NCI-H1436 (cell line): ENCODE measurements at regions not wholly inside any gene's neighbourhood (a gene's known extent, or its start where the extent isn't known, plus 50 kb on each side); places are given as distances from the start of the nearest gene placed in this dataset.

Source experiments
- DNase-seq: peaks from one replicate; lab custom pipeline; 2025; lab: John Stamatoyannopoulos, UW

DNA sequence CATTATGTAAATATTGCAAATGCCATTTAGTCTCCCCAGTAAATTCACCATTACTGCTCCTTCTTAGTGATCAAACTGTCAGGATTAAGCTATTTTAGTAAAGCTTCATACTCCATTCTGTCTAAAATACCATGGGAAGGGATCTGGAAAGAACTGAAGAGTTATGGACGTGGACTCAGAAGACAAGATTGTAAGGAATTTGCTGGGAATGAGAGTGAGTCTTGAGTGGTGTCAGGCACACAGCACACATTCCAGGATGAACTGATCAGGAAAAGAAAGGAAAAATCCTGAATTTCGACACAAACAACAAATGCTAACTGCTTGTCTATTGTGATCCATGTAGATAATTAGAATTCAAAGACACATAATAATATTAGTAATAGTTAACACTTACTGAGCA is 311.0 kb downstream of the CENPC start:
- DNase-seq: no peak

DNA sequence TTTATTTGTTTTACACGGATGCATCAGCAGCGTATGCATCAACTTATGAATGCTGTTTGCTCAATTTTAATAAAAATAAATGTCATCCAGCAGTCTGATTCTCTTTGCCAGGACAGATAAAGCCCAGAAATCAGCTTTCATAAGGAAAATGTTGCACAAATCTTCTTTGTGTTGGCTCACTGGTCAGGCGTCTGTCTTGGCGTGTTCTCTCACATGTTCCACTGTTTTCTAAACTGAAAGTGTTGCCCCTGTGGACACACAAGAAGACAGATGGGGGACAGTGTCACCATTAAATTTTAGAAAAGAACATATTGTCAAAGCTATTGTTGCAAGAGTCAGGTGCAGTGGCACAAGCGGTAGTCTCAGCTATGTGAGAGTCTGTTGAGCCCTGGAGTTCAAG is 316.2 kb downstream of the CENPC start:
- no peak for DNase-seq

DNA sequence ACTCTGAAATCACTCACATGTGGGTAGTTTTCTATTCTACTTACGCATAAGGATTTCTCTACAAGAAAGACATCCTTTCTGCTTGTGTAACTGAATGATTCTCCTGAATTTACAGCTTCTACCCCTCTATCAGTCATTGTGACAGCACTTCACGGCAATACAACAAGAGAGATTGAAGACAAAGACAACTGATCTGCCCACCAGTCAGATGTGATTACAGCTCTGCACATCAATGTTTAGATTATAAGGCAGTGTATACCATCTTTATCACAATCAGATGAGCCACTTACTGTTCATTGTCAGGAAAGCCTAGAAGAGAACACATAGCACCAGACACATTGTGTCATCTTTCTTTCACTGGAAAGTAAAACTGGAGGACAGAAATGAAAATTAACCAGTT is 324.4 kb downstream of the CENPC start:
- no peak for DNase-seq

- DNase-seq: no peak
These were observed 326.4 kb downstream of the CENPC start for GRCh38 chr4:67218883-67219282.

- no peak for DNase-seq
These were observed 337.3 kb downstream of the CENPC start for GRCh38 chr4:67207941-67208441.

DNA sequence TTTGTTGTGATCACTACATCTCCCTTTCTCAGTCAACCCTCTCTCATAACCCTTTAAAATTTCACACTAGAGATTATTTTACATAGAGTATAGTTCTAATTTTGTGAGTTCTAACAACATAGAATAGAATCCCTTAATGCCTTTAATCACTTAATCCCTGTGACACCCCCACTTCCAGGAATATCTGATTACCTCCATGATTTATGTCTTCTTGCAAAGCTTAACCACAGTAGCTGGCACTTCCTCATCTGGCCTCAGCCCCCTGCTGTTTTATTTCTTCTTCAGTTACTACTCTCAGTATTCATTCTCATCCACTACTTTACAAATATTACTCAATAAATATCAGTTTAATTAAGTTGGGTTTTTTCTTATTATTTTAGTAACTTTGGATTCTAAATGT is 340.9 kb downstream of the CENPC start:
- no peak for DNase-seq

DNA sequence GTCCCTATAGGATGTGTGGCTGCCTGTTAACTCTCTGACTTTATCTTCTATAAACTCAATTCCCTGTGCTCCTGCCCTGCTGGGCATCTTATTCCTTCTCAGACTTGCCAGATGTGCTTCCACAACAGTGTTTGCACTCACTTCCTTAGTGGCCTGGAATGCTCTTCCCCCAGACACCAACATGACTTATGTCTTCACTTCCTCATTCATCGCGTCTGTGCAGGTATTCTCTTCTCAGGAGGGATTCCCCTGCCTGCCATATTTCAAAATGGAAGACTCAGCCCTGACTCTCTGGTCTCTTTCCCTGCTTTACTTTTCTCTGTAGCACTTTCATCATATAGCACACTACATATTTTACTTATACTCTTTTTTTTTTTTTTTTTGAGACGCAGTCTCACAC is 344.0 kb downstream of the CENPC start:
- DNase-seq: no peak

DNA sequence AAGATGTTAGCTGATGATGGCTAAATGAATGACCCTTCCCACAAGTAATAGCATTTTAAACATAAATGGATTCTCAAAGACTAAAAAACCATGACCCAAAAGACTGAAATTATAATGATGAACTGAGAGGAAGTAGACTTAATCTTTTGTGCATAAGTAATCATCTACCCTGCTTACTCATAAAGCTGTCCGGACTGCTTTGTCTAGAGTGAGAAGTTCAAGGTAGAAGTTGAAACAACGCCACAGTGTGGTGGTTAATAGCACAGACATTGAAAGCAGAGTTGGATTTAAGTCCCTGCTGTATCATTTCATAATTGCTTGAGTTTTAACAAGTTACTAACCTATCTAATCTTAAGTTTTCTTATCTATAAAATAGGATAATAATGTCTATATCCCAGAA is 346.6 kb downstream of the CENPC start:
- DNase-seq: no peak

GRCh38 chr4:67167849-67168248 is 377.5 kb downstream of the CENPC start:
- DNase-seq: no peak

DNA sequence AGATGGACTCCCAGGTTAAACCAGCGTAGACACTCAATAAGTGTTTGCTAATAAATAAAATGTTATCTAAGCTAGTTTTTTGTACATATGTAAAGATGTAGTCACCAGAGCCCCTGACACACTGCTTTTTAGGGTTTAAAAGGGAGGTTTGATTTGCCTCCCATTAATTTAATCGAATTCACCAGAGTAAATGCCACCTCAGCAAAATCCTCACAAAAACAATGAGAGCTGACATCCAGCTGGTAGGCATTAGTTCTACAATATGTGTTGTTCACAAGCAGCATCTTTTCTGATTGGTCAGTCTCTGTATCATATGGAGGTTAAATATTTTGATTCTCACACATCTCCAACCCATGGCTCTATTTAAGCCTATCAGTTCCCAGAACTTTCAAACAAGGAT is 382.6 kb downstream of the CENPC start:
- no peak for DNase-seq

DNA sequence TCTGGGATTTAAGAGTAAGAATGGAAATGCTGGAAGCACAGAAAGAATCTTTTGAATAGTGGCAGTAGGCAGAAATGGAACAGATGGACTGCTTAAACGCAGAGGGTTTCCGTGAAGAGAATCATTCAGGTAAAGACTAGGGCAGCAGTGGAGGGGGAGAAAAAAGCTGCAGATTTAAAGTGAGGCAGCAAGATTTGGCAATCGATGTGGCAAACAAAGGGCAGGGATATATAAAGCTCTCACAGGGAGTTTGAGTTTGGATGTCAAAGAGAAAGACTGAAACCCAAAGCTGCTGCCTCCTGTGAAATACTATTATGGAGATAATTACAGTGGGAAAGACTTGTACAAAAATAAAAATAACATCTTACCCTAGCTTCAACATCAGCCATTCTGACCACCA is 384.0 kb downstream of the CENPC start:
- no peak for DNase-seq

GRCh38 chr4:67160394-67160793 is 384.9 kb downstream of the CENPC start:
- DNase-seq: no peak

- DNase-seq: no peak
These were observed 386.6 kb downstream of the CENPC start for GRCh38 chr4:67158666-67159065.

GRCh38 chr4:67152976-67153375 is 392.3 kb downstream of the CENPC start:
- DNase-seq: no peak

DNA sequence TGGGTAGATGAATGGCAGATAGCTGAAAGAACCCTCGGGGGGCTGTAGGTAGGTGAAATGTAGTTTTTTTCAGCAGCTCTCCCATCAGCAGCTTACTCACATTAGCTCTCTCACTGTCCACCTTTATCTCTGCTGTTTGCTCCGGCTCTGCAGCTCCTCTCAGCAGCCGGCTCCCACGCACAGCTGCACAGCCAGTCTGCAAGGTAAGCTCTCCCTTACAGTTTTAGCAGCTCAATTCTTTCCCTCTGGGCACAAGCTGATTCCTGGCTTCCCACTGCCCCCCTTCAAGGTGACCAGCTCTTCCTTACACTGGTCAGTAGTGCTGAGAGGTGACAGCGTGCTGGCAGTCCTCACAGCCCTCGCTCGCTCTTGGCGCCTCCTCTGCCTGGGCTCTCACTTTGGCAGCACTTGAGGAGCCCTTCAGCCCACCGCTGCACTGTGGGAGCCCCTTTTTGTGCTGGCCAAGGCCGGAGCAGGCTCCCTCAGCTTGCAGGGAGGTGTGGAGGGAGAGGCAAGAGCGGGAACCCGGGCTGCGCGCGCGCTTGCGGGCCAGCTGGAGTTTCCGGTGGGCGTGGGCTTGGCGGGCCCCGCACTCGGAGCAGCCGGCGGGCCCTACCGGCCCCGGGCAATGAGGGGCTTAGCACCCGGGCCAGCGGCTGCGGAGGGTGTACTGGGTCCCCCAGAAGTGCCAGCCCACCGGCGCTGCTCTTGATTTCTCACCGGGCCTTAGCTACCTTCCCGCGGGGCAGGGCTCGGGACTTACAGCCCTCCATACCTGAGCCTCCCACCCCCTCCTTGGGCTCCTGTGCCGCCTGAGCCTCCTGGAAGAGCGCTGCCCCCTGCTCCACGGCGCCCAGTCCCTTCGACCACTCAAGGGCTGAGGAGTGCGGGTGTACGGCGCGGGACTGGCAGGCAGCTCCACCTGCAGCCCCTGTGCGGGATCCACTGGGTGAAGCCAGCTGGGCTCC is 393.6 kb downstream of the CENPC start:
- no peak for DNase-seq

DNA sequence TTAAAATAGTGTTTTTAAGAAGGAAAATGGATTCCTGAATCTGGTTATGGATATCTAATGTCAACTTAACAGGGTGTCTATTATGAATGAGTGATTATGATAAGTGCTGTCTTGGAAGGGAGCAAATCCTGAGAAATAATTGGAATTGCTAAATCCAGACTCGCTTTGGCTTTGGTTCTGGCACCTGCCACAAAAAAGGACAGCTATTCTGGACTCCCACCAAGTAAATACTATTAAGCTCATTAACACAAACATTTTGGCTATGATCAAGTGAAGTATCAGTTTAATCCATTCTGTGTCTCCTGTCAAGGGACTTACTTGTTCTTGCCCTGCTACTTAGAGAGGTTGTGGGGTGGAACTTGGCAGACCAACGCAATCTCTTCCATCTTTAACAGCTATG is 403.7 kb downstream of the CENPC start:
- no peak for DNase-seq

- no peak for DNase-seq
These were observed 410.7 kb downstream of the CENPC start for GRCh38 chr4:67134616-67135015.

- no peak for DNase-seq
These were observed 412.1 kb downstream of the CENPC start for GRCh38 chr4:67133162-67133561.

- DNase-seq: no peak
These were observed 414.1 kb downstream of the CENPC start for GRCh38 chr4:67131224-67131623.

- DNase-seq: no peak
These were observed 414.9 kb downstream of the CENPC start for GRCh38 chr4:67130411-67130810.

GRCh38 chr4:67126570-67126969 is 418.7 kb downstream of the CENPC start:
- no peak for DNase-seq

DNA sequence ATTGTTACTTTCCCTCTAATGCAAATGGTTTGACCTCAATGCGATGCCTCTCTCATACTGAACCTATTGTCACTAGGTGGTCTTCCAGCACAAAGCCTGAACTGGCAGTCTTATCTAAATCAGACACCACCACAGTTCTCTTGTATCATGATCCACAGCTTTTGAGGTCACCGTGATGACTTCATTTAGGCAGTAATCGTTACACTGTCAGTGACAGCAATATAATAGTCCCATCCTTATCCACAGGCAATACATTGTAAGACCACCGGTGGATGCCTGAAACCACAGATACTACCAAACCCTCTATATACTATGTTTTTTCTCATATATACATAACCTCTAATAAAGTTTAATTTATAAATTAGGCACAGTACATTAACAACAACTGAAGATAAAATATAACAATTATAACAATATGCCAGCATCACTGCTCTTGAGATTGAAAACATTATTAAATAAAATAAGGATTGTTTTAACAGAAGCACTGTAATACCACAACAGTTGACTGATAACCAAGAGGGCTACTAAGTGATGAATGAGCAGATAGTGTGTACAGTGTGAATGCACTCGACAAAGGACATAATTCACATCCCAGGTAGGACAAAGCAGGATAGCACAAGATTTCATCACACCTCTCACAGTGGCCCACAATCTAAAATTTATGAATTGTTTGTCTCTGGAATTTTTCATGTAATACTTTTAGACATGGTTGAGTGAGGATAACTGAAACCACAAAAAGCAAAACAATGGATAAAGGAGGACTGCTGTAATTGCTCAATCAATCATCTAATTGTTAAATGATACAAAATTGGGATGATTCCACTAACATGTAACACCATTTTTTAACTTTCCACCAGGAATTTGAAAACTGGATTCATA is 419.4 kb downstream of the CENPC start:
- DNase-seq: no peak

DNA sequence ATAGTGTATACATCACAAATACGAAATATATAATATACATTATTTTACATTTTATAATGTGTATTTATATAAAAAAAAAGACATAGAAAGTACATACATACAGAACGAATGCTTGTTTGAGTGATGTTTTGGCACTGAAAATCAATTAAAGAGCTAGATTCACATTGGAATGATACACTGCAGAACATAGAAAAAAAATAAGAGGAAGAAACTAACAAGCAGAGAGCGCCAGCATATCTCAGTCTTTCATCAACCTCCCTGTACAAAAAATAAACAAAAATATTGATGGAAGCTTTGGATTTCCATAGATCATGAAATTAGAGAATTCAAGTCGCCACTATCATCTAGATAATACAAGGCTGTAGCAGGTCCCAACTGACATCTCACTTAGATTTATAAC is 420.6 kb downstream of the CENPC start:
- DNase-seq: no peak
